Peyer's patch (tissue), 4 donors: ENCODE measurements at regions not wholly inside any gene's neighbourhood (a gene's known extent, or its start where the extent isn't known, plus 50 kb on each side); places are given as distances from the start of the nearest gene placed in this dataset.
"Not testable (repeated sequence)": the region's sequence is repeated elsewhere in the genome, so short reads cannot be mapped to it uniquely, and the experiment has no call there.

Experiments used
- CTCF ChIP-seq, 6 experiments: fragments of 450-650 bp in 4 of 6; fragments of 200-600 bp in 2 of 6; sonication (generic) in 1 of 6; IDR thresholded peaks; one replicate each; pipeline ENCODE4 v1.5.1; 2017 to 2019; ENCODE audit warnings: antibody characterized with exemption in 6 of 6, mild to moderate bottlenecking in 3 of 6, moderate library complexity in 1 of 6
- POLR2A ChIP-seq, 2 donors: fragments of 450-650 bp; IDR thresholded peaks; one replicate each; pipeline ENCODE4 v1.5.1; 2017; ENCODE audit warnings: antibody characterized with exemption in 2 of 2, mild to moderate bottlenecking in 2 of 2, moderate library complexity in 2 of 2

DNA sequence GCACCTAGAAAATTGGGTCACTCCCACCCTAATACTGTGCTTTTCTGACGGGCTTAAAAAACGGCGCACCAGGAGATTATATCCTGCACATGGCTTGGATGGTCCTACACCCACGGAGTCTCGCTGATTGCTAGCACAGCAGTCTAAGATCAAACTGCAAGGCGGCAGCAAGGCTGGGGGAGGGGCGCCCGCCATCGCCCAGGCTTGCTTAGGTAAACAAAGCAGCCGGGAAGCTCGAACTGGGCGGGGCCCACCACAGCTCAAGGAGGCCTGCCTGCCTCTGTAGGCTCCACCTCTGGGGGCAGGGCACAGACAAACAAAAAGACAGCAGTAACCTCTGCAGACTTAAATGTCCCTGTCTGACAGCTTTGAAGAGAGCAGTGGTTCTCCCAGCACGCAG, 324.1 kb upstream of the ARHGEF26 start:
- TF ChIP-seq CTCF, POLR2A (IDR thresholded peaks at IDR 0.05): not testable (repeated sequence)
